PC-9 (cell line): ENCODE measurements at regions not wholly inside any gene's neighbourhood (a gene's known extent, or its start where the extent isn't known, plus 50 kb on each side); places are given as distances from the start of the nearest gene placed in this dataset.

ENCODE experiments used
- EZH2 ChIP-seq: fragments of 200-600 bp; sonication (generic); IDR thresholded peaks from 2 replicates; pipeline ENCODE4 v1.8.0; 2017; ENCODE audit warnings: antibody characterized with exemption, low read depth
- TF ChIP-seq, protein P1 (sequence below): fragments of 200-600 bp; sonication (generic); conservative IDR thresholded peaks from 2 replicates; pipeline ENCODE4 v1.6.1; 2017; ENCODE audit warnings: mixed run types, antibody characterized with exemption, mild to moderate bottlenecking, moderate library complexity

DNA sequence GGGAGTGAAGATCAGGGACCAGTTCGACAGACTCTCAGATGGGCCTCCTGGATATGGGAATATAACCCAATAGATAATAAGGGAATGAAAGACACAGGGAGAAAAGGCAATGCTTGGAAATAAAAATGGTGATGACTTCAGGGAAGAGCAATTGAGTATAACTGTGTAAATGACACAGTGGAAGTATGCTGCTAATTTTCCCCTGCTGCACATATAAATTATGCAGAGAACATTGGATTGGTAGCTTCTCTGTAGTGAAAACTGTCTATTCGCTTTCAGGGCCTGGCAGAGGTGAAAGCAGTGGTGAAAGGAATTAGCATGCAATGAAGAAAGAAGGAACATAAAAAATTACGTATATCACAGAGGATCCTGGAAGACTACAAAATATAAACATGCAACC, 398.2 kb upstream of the CDH2 start:
- TF ChIP-seq, protein P1, sequence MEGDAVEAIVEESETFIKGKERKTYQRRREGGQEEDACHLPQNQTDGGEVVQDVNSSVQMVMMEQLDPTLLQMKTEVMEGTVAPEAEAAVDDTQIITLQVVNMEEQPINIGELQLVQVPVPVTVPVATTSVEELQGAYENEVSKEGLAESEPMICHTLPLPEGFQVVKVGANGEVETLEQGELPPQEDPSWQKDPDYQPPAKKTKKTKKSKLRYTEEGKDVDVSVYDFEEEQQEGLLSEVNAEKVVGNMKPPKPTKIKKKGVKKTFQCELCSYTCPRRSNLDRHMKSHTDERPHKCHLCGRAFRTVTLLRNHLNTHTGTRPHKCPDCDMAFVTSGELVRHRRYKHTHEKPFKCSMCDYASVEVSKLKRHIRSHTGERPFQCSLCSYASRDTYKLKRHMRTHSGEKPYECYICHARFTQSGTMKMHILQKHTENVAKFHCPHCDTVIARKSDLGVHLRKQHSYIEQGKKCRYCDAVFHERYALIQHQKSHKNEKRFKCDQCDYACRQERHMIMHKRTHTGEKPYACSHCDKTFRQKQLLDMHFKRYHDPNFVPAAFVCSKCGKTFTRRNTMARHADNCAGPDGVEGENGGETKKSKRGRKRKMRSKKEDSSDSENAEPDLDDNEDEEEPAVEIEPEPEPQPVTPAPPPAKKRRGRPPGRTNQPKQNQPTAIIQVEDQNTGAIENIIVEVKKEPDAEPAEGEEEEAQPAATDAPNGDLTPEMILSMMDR, result no peak
- TF ChIP-seq EZH2, result no peak
